Vagina (tissue), 2 donors: ENCODE measurements at regions not wholly inside any gene's neighbourhood (a gene's known extent, or its start where the extent isn't known, plus 50 kb on each side); places are given as distances from the start of the nearest gene placed in this dataset.

Source experiments
- DNase-seq, 2 donors: peaks; one replicate each; pipeline ENCODE4 v3.0.0-alpha.2; 2017; ENCODE audit errors: extremely low spot score in 2 of 2
- H3K27ac ChIP-seq: fragments of 200-600 bp; sonication (generic); one replicate; pipeline ENCODE4 v1.5.1; 2019
- H3K27me3 ChIP-seq: fragments of 200-600 bp; sonication (generic); one replicate; pipeline ENCODE4 v1.5.1; 2019
- H3K36me3 ChIP-seq, 2 donors: fragments of 200-600 bp; sonication (generic); one replicate each; pipeline ENCODE4 v1.5.1; 2017 to 2019
- H3K4me1 ChIP-seq: fragments of 200-600 bp; sonication (generic); one replicate; pipeline ENCODE4 v1.5.1; 2019
- H3K4me3 ChIP-seq, 2 donors: fragments of 200-600 bp; sonication (generic); 1 replicate in 1 of 2; 2 replicates in 1 of 2; pipeline ENCODE4 v1.5.1; 2016 to 2019
- H3K9me3 ChIP-seq: fragments of 200-600 bp; sonication (generic); one replicate; pipeline ENCODE4 v1.5.1; 2019
- CTCF ChIP-seq, 3 experiments: fragments of 450-650 bp in 2 of 3; fragments of 200-600 bp in 1 of 3; sonication (generic) in 1 of 3; IDR thresholded peaks; one replicate each; pipeline ENCODE4 v1.5.1; 2017 to 2019; ENCODE audit warnings: antibody characterized with exemption in 3 of 3, mild to moderate bottlenecking in 2 of 3, moderate library complexity in 2 of 3
- POLR2A ChIP-seq, 2 donors: fragments of 450-650 bp; IDR thresholded peaks; one replicate each; pipeline ENCODE4 v1.6.1; 2017; ENCODE audit warnings: antibody characterized with exemption in 2 of 2, mild to moderate bottlenecking in 2 of 2, moderate library complexity in 2 of 2
- POLR2AphosphoS5 ChIP-seq, 2 donors: sonication (generic); formaldehyde crosslinking; IDR thresholded peaks; one replicate each; pipeline ENCODE4 v1.9.0; 2017; ENCODE audit warnings: antibody characterized with exemption in 2 of 2, mild to moderate bottlenecking in 2 of 2, low read depth in 1 of 2; ENCODE audit not compliant: insufficient read depth in 1 of 2
- intact Hi-C: fragments of 100-400 bp; cut with DNase I; formaldehyde crosslinking; loops from one replicate; pipeline ENCODE4 v1.15.1; 2023

DNA sequence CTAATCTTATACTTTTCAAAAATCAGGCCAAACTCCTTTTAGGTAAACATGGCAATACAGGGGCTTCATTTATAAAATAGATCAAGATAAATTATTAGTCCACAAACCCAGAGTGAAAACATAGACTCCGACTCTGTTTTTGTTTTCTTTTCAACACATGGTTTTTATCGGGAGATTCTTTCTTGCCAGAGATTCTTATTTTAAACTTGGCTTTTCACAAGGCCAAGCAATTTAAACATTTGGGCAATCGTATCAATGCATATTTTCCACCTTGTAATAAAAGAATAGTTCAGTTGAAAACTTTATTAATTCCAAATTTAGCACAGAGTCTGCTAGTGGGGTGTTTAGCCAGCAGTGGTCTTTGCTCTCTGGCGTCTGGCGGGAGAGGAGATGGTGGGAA, 71.9 kb downstream of the SOX11 start:
- H3K4me1 ChIP-seq, result no peaks in the 10 kb centered on the region
- DNase-seq, result no peak
- H3K4me3 ChIP-seq, result no peak overlapping the region
- H3K36me3 ChIP-seq, result no peaks in the 10 kb centered on the region
- TF ChIP-seq CTCF (IDR thresholded peaks at IDR 0.05) (no peak), POLR2A (IDR thresholded peaks at IDR 0.05) (no peak), POLR2AphosphoS5 (IDR thresholded peaks at IDR 0.05; ENCODE audit: insufficient read depth in 1 of 2, low read depth in 1 of 2) (no peak)
- intact Hi-C loops, result no loop called here
- no peaks in the 10 kb centered on the region for H3K9me3 ChIP-seq
- no peak overlapping the region for H3K27ac ChIP-seq
- no peaks in the 10 kb centered on the region for H3K27me3 ChIP-seq

- TF ChIP-seq CTCF (IDR thresholded peaks at IDR 0.05) (no peak), POLR2AphosphoS5 (IDR thresholded peaks at IDR 0.05; ENCODE audit: insufficient read depth in 1 of 2, low read depth in 1 of 2) (no peak), POLR2A (IDR thresholded peaks at IDR 0.05) (no peak)
- H3K9me3 ChIP-seq, result no peaks in the 10 kb centered on the region
- DNase-seq, result peak in 1 of 2 donors; percentile 18
Observed at GRCh38 chr2:5766056-5766455, 73.9 kb downstream of the SOX11 start.

DNA sequence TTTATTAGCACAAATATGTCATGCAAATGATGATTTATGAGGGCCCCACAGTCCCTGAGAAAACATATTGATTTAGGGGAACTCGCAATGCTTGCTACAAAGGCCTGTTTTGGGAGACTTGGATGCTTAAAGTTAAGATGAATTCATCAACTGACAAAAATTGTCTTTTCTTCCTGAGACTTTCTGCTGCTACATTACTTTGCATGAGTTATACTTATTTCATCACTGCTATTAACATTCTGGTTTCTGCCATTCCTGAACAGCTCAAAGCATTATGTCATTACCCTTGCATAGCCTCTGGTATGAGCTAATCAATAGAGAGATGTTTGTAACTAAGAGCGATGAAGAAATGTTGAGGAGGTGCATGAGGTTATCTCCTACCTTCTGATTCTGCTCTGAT, 74.4 kb downstream of the SOX11 start:
- intact Hi-C loops, result no loop called here
- Histone ChIP-seq H3K4me1 (no peaks in the 10 kb centered on the region), H3K27ac (no peak overlapping the region), H3K4me3 (no peak overlapping the region), H3K36me3 (no peaks in the 10 kb centered on the region), H3K27me3 (no peaks in the 10 kb centered on the region), H3K9me3 (no peaks in the 10 kb centered on the region)
- DNase-seq, result no peak
- TF ChIP-seq POLR2AphosphoS5 (IDR thresholded peaks at IDR 0.05; ENCODE audit: insufficient read depth in 1 of 2, low read depth in 1 of 2) (no peak), CTCF (IDR thresholded peaks at IDR 0.05) (no peak), POLR2A (IDR thresholded peaks at IDR 0.05) (no peak)

More at GRCh38 chr2:5766056-5766455, 73.9 kb downstream of the SOX11 start:
- Histone ChIP-seq H3K4me3 (no peak overlapping the region), H3K27me3 (no peaks in the 10 kb centered on the region), H3K27ac (no peak overlapping the region), H3K36me3 (no peaks in the 10 kb centered on the region), H3K4me1 (no peaks in the 10 kb centered on the region)
- intact Hi-C loops, result no loop called here

- no peaks in the 10 kb centered on the region for H3K4me1 ChIP-seq
- TF ChIP-seq POLR2AphosphoS5 (IDR thresholded peaks at IDR 0.05; ENCODE audit: insufficient read depth in 1 of 2, low read depth in 1 of 2), result no peak
- H3K36me3 ChIP-seq, result no peaks in the 10 kb centered on the region
- intact Hi-C loops, result no loop called here
- no peaks in the 10 kb centered on the region for H3K27me3 ChIP-seq
- no peak overlapping the region for H3K27ac ChIP-seq
- DNase-seq, result no peak
- no peaks in the 10 kb centered on the region for H3K9me3 ChIP-seq
- no peak overlapping the region for H3K4me3 ChIP-seq
Observed at GRCh38 chr2:5777131-5777535, 84.9 kb downstream of the SOX11 start.

DNA sequence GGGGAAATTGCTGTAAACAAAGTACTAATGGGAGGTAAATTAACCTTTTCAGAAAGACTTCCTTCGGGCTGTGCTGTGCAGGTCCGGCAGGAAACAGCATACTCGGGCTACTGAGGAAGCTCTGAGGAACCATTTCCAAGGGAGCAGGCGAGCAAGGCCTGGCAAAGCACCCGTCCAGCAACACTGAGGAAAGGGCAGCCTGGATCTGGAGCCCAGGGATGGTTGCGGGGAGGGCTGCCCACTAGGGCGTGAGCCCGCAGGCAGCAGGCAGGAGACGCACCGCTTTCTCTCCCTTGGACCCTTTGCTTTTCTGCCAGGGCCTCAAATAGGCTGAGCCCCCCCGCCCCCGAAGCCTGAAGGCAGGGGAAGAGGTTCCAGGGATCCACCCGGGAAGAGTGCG, 89.5 kb downstream of the SOX11 start:
- intact Hi-C loops, result no loop called here
- TF ChIP-seq POLR2A (IDR thresholded peaks at IDR 0.05) (no peak), CTCF (IDR thresholded peaks at IDR 0.05) (no peak), POLR2AphosphoS5 (IDR thresholded peaks at IDR 0.05; ENCODE audit: insufficient read depth in 1 of 2, low read depth in 1 of 2) (no peak)
- Histone ChIP-seq H3K27ac (no peak overlapping the region), H3K4me1 (no peaks in the 10 kb centered on the region), H3K36me3 (no peaks in the 10 kb centered on the region), H3K9me3 (no peaks in the 10 kb centered on the region), H3K27me3 (no peaks in the 10 kb centered on the region), H3K4me3 (no peak overlapping the region)
- no peak for DNase-seq

DNA sequence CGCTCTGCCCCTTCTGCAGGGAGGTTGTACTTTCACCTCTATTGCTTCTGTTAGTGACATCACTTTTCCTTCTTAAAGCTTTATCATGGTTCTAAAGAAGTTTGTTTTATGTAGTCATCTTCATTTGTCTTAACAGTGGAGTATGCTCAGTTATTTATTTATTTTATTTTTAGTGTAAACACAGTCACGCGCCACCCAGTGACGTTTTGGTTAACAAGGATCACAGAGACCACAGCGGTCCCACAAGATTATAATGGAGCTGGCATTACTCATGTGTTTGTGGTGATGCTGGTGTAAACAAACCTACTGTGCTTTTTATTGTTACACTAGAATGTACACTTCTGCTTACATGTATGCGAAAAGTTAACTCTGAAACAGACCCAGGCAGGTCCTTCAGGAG, 89.9 kb downstream of the SOX11 start:
- TF ChIP-seq POLR2AphosphoS5 (IDR thresholded peaks at IDR 0.05; ENCODE audit: insufficient read depth in 1 of 2, low read depth in 1 of 2) (no peak), POLR2A (IDR thresholded peaks at IDR 0.05) (no peak), CTCF (IDR thresholded peaks at IDR 0.05) (no peak)

More for the DNA sequence above, 89.9 kb downstream of the SOX11 start:
- DNase-seq, result no peak
- Histone ChIP-seq H3K27me3 (no peaks in the 10 kb centered on the region), H3K36me3 (no peaks in the 10 kb centered on the region), H3K4me1 (no peaks in the 10 kb centered on the region), H3K27ac (no peak overlapping the region), H3K4me3 (no peak overlapping the region), H3K9me3 (no peaks in the 10 kb centered on the region)
- intact Hi-C loops, result no loop called here
